ENCODE measurements at regions not wholly inside any gene's neighbourhood (a gene's known extent, or its start where the extent isn't known, plus 50 kb on each side); places are given as distances from the start of the nearest gene placed in this dataset.

DNA sequence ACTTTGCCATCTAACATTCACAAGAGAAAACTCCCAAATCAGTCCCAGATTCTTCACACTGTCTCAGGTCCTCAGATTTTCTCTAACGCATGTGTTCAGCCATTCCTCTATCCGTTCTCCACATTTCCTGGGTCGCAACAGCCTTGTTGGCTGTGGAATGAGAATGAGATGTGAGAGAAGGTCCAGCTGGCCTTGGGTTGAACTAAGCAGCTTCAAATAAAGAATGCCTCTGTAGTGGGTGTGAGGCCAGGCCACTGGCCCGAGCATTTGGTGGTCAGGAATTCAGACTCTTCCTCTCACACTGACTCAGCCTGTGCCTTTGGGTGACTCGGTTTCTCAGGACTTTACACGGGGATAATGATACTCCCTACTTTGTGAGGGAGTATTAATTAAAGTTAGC, 73.8 kb upstream of the CCN6 start:
- Mint-ChIP-seq H3K4me1 (ENCODE audit: unreplicated experiment) (peaks cover 17% of the 10 kb centered on the region), H3K36me3 (ENCODE audit: unreplicated experiment) (no peaks in the 10 kb centered on the region), H3K27me3 (ENCODE audit: unreplicated experiment) (no peaks in the 10 kb centered on the region), H3K4me3 (ENCODE audit: unreplicated experiment) (no peak overlapping the region), H3K9me3 (ENCODE audit: unreplicated experiment) (no peaks in the 10 kb centered on the region), H3K27ac (ENCODE audit: unreplicated experiment) (no peak overlapping the region)
- TF ChIP-seq, protein P1, sequence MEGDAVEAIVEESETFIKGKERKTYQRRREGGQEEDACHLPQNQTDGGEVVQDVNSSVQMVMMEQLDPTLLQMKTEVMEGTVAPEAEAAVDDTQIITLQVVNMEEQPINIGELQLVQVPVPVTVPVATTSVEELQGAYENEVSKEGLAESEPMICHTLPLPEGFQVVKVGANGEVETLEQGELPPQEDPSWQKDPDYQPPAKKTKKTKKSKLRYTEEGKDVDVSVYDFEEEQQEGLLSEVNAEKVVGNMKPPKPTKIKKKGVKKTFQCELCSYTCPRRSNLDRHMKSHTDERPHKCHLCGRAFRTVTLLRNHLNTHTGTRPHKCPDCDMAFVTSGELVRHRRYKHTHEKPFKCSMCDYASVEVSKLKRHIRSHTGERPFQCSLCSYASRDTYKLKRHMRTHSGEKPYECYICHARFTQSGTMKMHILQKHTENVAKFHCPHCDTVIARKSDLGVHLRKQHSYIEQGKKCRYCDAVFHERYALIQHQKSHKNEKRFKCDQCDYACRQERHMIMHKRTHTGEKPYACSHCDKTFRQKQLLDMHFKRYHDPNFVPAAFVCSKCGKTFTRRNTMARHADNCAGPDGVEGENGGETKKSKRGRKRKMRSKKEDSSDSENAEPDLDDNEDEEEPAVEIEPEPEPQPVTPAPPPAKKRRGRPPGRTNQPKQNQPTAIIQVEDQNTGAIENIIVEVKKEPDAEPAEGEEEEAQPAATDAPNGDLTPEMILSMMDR (IDR thresholded peaks at IDR 0.05) = no peak
- no peak for DNase-seq (ENCODE audit: extremely low spot score, unreplicated experiment)

DNA sequence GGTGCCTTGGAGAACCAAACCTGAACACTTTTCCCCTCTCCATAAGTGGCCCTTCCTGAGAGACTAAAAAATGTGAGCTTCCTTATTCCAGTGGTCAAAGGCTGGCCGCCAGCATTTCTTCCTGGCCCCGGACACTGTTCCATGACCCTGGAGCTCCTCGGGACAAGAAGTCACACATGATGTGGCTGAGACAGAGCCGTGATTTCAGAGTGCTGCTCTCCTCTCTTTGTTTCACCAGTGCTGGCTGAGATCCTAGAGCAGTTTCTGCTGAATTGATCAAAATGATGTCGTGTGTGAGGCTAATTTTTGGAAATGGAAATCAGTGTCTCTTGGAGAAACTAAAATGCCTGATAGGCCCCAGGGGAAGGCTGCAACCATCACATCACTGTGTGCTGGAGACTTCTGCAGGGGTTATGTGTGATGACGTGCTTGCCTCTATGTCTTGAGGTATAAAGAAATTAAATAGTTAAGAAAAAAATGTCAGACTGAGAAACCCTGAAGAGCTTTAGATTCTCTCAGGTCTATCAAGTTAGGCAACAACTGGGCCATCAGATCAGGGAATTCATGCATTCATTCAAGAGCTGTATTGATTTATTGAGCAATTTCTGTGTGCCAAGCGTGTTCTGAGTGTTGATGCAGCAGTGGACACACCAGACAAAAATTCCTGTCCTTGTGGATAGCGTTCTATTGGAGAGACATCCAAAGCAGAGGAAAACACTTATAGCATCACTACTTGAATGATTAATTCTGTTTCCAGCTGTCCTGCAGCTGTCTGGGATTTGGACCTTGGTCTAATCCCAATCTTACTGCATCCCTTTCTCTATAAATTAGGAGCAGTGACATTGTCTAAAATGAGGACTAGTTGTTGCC, 72.7 kb upstream of the CCN6 start:
- Mint-ChIP-seq H3K4me3 (ENCODE audit: unreplicated experiment) (no peak overlapping the region), H3K27ac (ENCODE audit: unreplicated experiment) (no peak overlapping the region), H3K36me3 (ENCODE audit: unreplicated experiment) (no peaks in the 10 kb centered on the region), H3K9me3 (ENCODE audit: unreplicated experiment) (no peaks in the 10 kb centered on the region), H3K4me1 (ENCODE audit: unreplicated experiment) (peaks cover 22% of the 10 kb centered on the region), H3K27me3 (ENCODE audit: unreplicated experiment) (no peaks in the 10 kb centered on the region)
- no peak for DNase-seq (ENCODE audit: extremely low spot score, unreplicated experiment)
- TF ChIP-seq, protein P1 (IDR thresholded peaks at IDR 0.05) = no peak

DNA sequence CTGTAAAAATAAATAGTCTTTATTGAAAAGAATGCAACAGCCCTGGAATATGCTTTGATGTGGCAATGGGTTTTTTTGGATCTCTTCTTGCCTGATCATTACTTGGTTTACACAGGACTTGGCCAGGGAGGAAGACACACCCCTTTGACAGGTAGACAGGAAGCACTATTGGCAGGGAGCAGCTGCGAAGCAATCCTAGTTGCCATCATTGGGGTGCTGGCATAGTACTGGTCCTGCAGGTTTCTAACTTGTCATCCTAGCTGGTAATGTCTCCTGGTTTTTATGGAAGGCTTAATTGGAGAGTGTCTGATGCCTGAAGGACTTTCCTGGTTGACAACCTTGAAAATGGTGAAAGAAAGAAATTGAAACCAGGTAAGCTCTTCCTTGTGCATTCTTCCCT, 71.2 kb upstream of the CCN6 start:
- Mint-ChIP-seq H3K9me3 (ENCODE audit: unreplicated experiment) (no peaks in the 10 kb centered on the region), H3K36me3 (ENCODE audit: unreplicated experiment) (no peaks in the 10 kb centered on the region), H3K27me3 (ENCODE audit: unreplicated experiment) (no peaks in the 10 kb centered on the region), H3K4me3 (ENCODE audit: unreplicated experiment) (no peak overlapping the region), H3K27ac (ENCODE audit: unreplicated experiment) (no peak overlapping the region), H3K4me1 (ENCODE audit: unreplicated experiment) (peaks cover 24% of the 10 kb centered on the region)
- TF ChIP-seq, protein P1 (IDR thresholded peaks at IDR 0.05) = no peak
- no peak for DNase-seq (ENCODE audit: extremely low spot score, unreplicated experiment)

DNA sequence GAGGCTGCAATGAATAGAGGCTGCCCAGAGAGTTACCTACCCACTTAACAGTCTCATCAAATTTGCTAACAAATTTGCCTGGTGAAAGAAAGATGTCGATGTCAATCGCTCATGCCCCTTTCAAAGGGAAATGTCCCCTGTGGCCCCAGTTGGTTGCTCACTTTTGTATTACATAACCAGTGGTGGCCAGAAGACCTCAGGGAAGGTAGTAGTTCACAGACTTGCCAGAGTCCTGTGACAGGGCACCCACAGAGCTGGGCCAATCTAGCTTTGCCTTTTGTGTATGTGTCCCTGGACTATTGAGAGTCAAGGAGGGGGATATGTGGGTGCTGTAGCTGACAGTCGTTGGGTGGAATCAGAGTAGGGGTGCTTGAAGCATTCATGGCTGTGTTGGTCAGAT, 70.7 kb upstream of the CCN6 start:
- TF ChIP-seq, protein P1 (IDR thresholded peaks at IDR 0.05) = no peak
- no peak overlapping the region for H3K4me3 Mint-ChIP-seq (ENCODE audit: unreplicated experiment)
- no peak overlapping the region for H3K27ac Mint-ChIP-seq (ENCODE audit: unreplicated experiment)
- peaks cover 24% of the 10 kb centered on the region for H3K4me1 Mint-ChIP-seq (ENCODE audit: unreplicated experiment)
- DNase-seq (ENCODE audit: extremely low spot score, unreplicated experiment) = no peak
- no peaks in the 10 kb centered on the region for H3K36me3 Mint-ChIP-seq (ENCODE audit: unreplicated experiment)
- H3K27me3 Mint-ChIP-seq (ENCODE audit: unreplicated experiment) = no peaks in the 10 kb centered on the region
- H3K9me3 Mint-ChIP-seq (ENCODE audit: unreplicated experiment) = no peaks in the 10 kb centered on the region

DNA sequence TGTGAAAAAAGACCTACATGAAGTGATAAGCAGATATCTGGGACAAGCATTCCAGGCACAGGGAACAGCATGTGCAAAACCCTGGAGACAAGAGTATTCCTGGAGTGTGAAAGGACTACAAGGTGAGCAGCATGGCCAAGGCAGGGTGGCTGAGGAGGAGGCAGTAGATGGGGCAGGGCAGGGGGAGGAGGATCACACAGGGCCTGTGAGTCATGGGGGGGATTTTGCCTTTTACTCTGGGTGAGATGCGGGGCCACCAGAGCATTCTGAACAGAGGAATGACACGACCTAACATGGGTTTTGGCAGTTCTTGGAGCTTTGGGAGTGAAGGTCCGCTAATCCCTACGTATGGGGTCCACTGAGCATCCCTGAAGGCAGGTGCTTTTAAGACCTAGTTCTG, 69.8 kb upstream of the CCN6 start:
- H3K4me1 Mint-ChIP-seq (ENCODE audit: unreplicated experiment) = peaks cover 17% of the 10 kb centered on the region

More for the DNA sequence above, 69.8 kb upstream of the CCN6 start:
- Mint-ChIP-seq H3K27ac (ENCODE audit: unreplicated experiment) (no peak overlapping the region), H3K27me3 (ENCODE audit: unreplicated experiment) (no peaks in the 10 kb centered on the region), H3K4me3 (ENCODE audit: unreplicated experiment) (no peak overlapping the region), H3K9me3 (ENCODE audit: unreplicated experiment) (no peaks in the 10 kb centered on the region), H3K36me3 (ENCODE audit: unreplicated experiment) (no peaks in the 10 kb centered on the region)
- TF ChIP-seq, protein P1 (IDR thresholded peaks at IDR 0.05) = no peak
- no peak for DNase-seq (ENCODE audit: extremely low spot score, unreplicated experiment)
